Activated CD4-positive, alpha-beta T cell treated with anti-CD3 and anti-CD28 coated beads for 4 hours (primary cell): ENCODE measurements at regions not wholly inside any gene's neighbourhood (a gene's known extent, or its start where the extent isn't known, plus 50 kb on each side); places are given as distances from the start of the nearest gene placed in this dataset.

Experiments
- DNase-seq, 2 donors: peaks; one replicate each; pipeline ENCODE4 v3.0.0-alpha.2; 2020

- no peak for DNase-seq
These were observed 53.7 kb upstream of the ZNF32 start for GRCh38 chr10:43702213-43702935.

- no peak for DNase-seq
These were observed 52.6 kb upstream of the ZNF32 start for GRCh38 chr10:43701295-43701694.

- DNase-seq, result no peak
These were observed 51.6 kb upstream of the ZNF32 start for GRCh38 chr10:43700306-43700705.

- DNase-seq, result no peak
These were observed 50.8 kb upstream of the ZNF32 start for GRCh38 chr10:43699516-43699915.
